ENCODE measurements at regions not wholly inside any gene's neighbourhood (a gene's known extent, or its start where the extent isn't known, plus 50 kb on each side); places are given as distances from the start of the nearest gene placed in this dataset.

DNA sequence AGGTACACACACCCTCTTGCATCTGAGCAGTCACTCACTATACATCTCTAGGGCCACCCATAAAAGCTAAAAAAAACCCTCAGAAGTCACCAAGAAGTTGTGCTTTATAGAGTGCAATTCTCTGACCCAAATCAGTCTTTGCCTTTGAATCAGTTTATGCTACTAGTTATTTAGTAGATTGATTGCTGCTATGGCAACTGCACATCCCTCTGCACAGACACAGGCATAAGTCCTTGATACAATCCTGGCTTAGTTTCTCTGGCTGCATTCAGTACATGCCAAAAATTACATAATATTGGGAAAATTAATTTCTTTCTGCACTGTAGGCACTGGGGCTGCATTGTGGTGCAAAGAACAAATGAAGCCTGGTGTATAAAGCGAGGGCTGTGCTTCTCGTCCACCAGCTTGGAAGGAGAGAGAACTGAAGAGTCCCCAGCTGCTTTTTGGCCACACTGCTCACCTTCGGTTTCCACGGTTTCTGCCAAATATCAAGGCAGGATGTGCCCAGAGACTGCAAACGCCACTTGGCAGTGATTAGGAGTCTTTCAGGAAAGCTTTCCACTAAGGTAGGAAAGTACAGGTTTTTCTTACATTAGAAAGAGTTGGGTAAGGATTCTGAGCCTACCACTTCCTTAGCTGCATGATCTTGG, 258.4 kb downstream of the ELAVL2 start:
- no peak for TF ChIP-seq CTCF (conservative IDR thresholded peaks at IDR 0.05)
- no peak for DNase-seq (ENCODE audit: extremely low spot score, unreplicated experiment)
- no peaks in the 10 kb centered on the region for H3K36me3 Mint-ChIP-seq
- H3K27me3 Mint-ChIP-seq = peaks cover 4% of the 10 kb centered on the region
- H3K4me1 Mint-ChIP-seq (ENCODE audit: unreplicated experiment) = no peaks in the 10 kb centered on the region
- peaks cover 4% of the 10 kb centered on the region for H3K9me3 Mint-ChIP-seq
- no peak overlapping the region for H3K27ac Mint-ChIP-seq
- H3K4me3 Mint-ChIP-seq = no peak overlapping the region

DNA sequence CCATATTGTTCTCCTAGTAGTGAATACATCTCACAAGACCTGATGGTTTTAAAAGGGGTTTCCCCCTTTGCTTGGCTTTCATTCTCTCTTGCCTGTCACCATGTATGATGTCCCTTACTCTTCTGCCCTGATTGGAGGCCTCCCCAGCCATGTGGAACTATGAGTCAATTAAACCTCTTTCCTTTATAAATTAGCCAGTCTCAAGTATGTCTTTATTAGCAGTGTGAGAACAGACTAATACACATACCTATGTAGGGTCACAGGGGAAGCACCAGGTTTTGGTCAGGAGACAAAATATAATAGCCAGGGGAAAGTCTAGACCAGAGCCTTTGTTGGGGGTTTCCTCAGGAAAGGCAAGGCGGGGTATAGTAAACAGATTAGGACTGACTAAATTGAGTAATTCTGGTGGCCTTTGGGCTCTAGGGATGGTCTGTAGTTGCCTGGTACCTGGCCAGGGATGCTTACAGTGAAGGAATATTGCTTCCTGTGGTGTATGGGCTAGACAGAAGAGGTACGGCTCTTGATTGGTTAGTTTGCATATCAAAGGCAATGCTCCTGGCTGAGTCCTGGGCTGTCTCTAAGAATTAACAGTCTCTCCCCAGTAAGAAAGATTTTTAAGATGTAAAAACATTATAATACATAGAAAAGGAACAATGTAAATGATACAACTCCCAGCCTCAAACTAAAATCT, 254.5 kb downstream of the ELAVL2 start:
- Mint-ChIP-seq H3K27ac (no peak overlapping the region), H3K36me3 (no peaks in the 10 kb centered on the region), H3K4me1 (ENCODE audit: unreplicated experiment) (no peaks in the 10 kb centered on the region), H3K9me3 (no peaks in the 10 kb centered on the region), H3K27me3 (peaks cover 4% of the 10 kb centered on the region), H3K4me3 (no peak overlapping the region)
- TF ChIP-seq CTCF (conservative IDR thresholded peaks at IDR 0.05) = no peak
- DNase-seq (ENCODE audit: extremely low spot score, unreplicated experiment) = no peak

- H3K4me3 Mint-ChIP-seq = no peak overlapping the region
- DNase-seq (ENCODE audit: extremely low spot score, unreplicated experiment) = no peak
- H3K9me3 Mint-ChIP-seq = no peaks in the 10 kb centered on the region
- no peak for TF ChIP-seq CTCF (conservative IDR thresholded peaks at IDR 0.05)
- H3K27me3 Mint-ChIP-seq = no peaks in the 10 kb centered on the region
- H3K4me1 Mint-ChIP-seq (ENCODE audit: unreplicated experiment) = no peaks in the 10 kb centered on the region
- no peak overlapping the region for H3K27ac Mint-ChIP-seq
- H3K36me3 Mint-ChIP-seq = no peaks in the 10 kb centered on the region
Observed at GRCh38 chr9:23573800-23574199, 252.2 kb downstream of the ELAVL2 start.

GRCh38 chr9:23577611-23578010, 248.4 kb downstream of the ELAVL2 start:
- H3K9me3 Mint-ChIP-seq = no peaks in the 10 kb centered on the region
- H3K27ac Mint-ChIP-seq = no peak overlapping the region
- no peak for DNase-seq (ENCODE audit: extremely low spot score, unreplicated experiment)
- no peaks in the 10 kb centered on the region for H3K4me1 Mint-ChIP-seq (ENCODE audit: unreplicated experiment)
- H3K36me3 Mint-ChIP-seq = no peaks in the 10 kb centered on the region
- no peak for TF ChIP-seq CTCF (conservative IDR thresholded peaks at IDR 0.05)
- no peaks in the 10 kb centered on the region for H3K27me3 Mint-ChIP-seq
- H3K4me3 Mint-ChIP-seq = no peak overlapping the region

- Mint-ChIP-seq H3K27me3 (no peaks in the 10 kb centered on the region), H3K4me1 (ENCODE audit: unreplicated experiment) (no peaks in the 10 kb centered on the region), H3K9me3 (no peaks in the 10 kb centered on the region), H3K27ac (no peak overlapping the region), H3K36me3 (no peaks in the 10 kb centered on the region), H3K4me3 (no peak overlapping the region)
- no peak for DNase-seq (ENCODE audit: extremely low spot score, unreplicated experiment)
- no peak for TF ChIP-seq CTCF (conservative IDR thresholded peaks at IDR 0.05)
Observed at GRCh38 chr9:23581931-23582330, 244.1 kb downstream of the ELAVL2 start.

All from type B pancreatic cell (in vitro differentiated cells).